ENCODE measurements at regions not wholly inside any gene's neighbourhood (a gene's known extent, or its start where the extent isn't known, plus 50 kb on each side); places are given as distances from the start of the nearest gene placed in this dataset.

GRCh38 chr13:97866751-97867150, 86.7 kb upstream of the IPO5 start:
- no peak for TF ChIP-seq CTCF (IDR thresholded peaks at IDR 0.05; ENCODE audit: unreplicated experiment)
- no peaks in the 10 kb centered on the region for H3K4me1 Mint-ChIP-seq (ENCODE audit: unreplicated experiment)
- no peaks in the 10 kb centered on the region for H3K9me3 Mint-ChIP-seq (ENCODE audit: unreplicated experiment)
- H3K27me3 Mint-ChIP-seq (ENCODE audit: unreplicated experiment), result peaks cover 2% of the 10 kb centered on the region
- no peak overlapping the region for H3K27ac Mint-ChIP-seq (ENCODE audit: unreplicated experiment)
- H3K36me3 Mint-ChIP-seq (ENCODE audit: low read depth, unreplicated experiment), result peaks cover 9% of the 10 kb centered on the region
- H3K4me3 Mint-ChIP-seq (ENCODE audit: unreplicated experiment), result no peak overlapping the region
- DNase-seq (ENCODE audit: low spot score), result no peak

- TF ChIP-seq CTCF (IDR thresholded peaks at IDR 0.05; ENCODE audit: unreplicated experiment), result no peak
- no peaks in the 10 kb centered on the region for H3K9me3 Mint-ChIP-seq (ENCODE audit: unreplicated experiment)
- no peaks in the 10 kb centered on the region for H3K36me3 Mint-ChIP-seq (ENCODE audit: low read depth, unreplicated experiment)
- no peak for DNase-seq (ENCODE audit: low spot score)
- peaks cover 2% of the 10 kb centered on the region for H3K4me1 Mint-ChIP-seq (ENCODE audit: unreplicated experiment)
- no peak overlapping the region for H3K4me3 Mint-ChIP-seq (ENCODE audit: unreplicated experiment)
- no peak overlapping the region for H3K27ac Mint-ChIP-seq (ENCODE audit: unreplicated experiment)
- peaks cover 3% of the 10 kb centered on the region for H3K27me3 Mint-ChIP-seq (ENCODE audit: unreplicated experiment)
Observed at GRCh38 chr13:97873398-97873797, 80.1 kb upstream of the IPO5 start.

- peaks cover 1% of the 10 kb centered on the region for H3K27me3 Mint-ChIP-seq (ENCODE audit: unreplicated experiment)
- H3K9me3 Mint-ChIP-seq (ENCODE audit: unreplicated experiment), result no peaks in the 10 kb centered on the region
- DNase-seq (ENCODE audit: low spot score), result no peak
- no peak overlapping the region for H3K4me3 Mint-ChIP-seq (ENCODE audit: unreplicated experiment)
- H3K4me1 Mint-ChIP-seq (ENCODE audit: unreplicated experiment), result peaks cover 6% of the 10 kb centered on the region
- no peaks in the 10 kb centered on the region for H3K36me3 Mint-ChIP-seq (ENCODE audit: low read depth, unreplicated experiment)
- TF ChIP-seq CTCF (IDR thresholded peaks at IDR 0.05; ENCODE audit: unreplicated experiment), result no peak
- no peak overlapping the region for H3K27ac Mint-ChIP-seq (ENCODE audit: unreplicated experiment)
Observed at GRCh38 chr13:97875218-97875617, 78.3 kb upstream of the IPO5 start.

- Mint-ChIP-seq H3K27ac (ENCODE audit: unreplicated experiment) (no peak overlapping the region), H3K4me1 (ENCODE audit: unreplicated experiment) (peaks cover 6% of the 10 kb centered on the region), H3K27me3 (ENCODE audit: unreplicated experiment) (peaks cover 1% of the 10 kb centered on the region), H3K4me3 (ENCODE audit: unreplicated experiment) (no peak overlapping the region), H3K36me3 (ENCODE audit: low read depth, unreplicated experiment) (no peaks in the 10 kb centered on the region), H3K9me3 (ENCODE audit: unreplicated experiment) (no peaks in the 10 kb centered on the region)
- DNase-seq (ENCODE audit: low spot score), result no peak
- no peak for TF ChIP-seq CTCF (IDR thresholded peaks at IDR 0.05; ENCODE audit: unreplicated experiment)
Observed at GRCh38 chr13:97875911-97876310, 77.6 kb upstream of the IPO5 start.

GRCh38 chr13:97878431-97879375, 74.8 kb upstream of the IPO5 start:
- Mint-ChIP-seq H3K4me1 (ENCODE audit: unreplicated experiment) (peaks cover 8% of the 10 kb centered on the region), H3K27ac (ENCODE audit: unreplicated experiment) (no peak overlapping the region), H3K4me3 (ENCODE audit: unreplicated experiment) (no peak overlapping the region), H3K9me3 (ENCODE audit: unreplicated experiment) (no peaks in the 10 kb centered on the region), H3K36me3 (ENCODE audit: low read depth, unreplicated experiment) (peaks cover 4% of the 10 kb centered on the region), H3K27me3 (ENCODE audit: unreplicated experiment) (peaks cover 4% of the 10 kb centered on the region)
- no peak for TF ChIP-seq CTCF (IDR thresholded peaks at IDR 0.05; ENCODE audit: unreplicated experiment)
- no peak for DNase-seq (ENCODE audit: low spot score)

Measured in endothelial cell (in vitro differentiated cells).